MM.1S (cell line): ENCODE measurements at regions not wholly inside any gene's neighbourhood (a gene's known extent, or its start where the extent isn't known, plus 50 kb on each side); places are given as distances from the start of the nearest gene placed in this dataset.

Source experiments
- EZH2 ChIP-seq: fragments of 300-600 bp; sonication (generic); optimal IDR thresholded peaks from 2 replicates; pipeline ENCODE3; 2017; ENCODE audit warnings: low read depth, mild to moderate bottlenecking, antibody characterized with exemption, low read length, mixed read lengths
- EZH2phosphoT487 ChIP-seq: fragments of 300-600 bp; sonication (generic); IDR thresholded peaks from 2 replicates; pipeline ENCODE4 v1.6.1; 2018; ENCODE audit warnings: antibody characterized with exemption, low read length
- TF ChIP-seq, protein P1 (sequence below): fragments of 300-600 bp; sonication (generic); IDR thresholded peaks from 2 replicates; pipeline ENCODE4 v1.5.1; 2016; ENCODE audit warnings: antibody characterized with exemption, low read length, mixed read lengths

DNA sequence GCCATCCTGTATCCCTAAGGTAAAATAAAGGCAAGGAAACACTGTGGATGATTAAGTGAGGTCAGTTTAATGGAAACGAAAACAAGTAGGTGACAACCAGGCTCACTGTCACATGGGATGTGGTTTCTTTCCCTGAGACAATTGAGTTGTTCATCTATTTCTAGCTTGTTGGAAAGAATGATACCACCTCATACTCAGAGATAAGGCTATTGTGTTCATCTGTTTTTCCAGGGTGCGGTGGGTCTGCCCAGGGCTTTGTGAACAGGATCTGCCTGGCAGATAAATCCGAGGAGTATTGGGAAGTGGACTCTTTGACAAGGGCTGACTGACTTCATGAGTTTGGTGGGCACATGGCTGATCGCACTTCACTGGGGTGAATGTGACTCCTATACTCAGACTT lies 80.8 kb upstream of the TIAM2 start:
- TF ChIP-seq, protein P1, sequence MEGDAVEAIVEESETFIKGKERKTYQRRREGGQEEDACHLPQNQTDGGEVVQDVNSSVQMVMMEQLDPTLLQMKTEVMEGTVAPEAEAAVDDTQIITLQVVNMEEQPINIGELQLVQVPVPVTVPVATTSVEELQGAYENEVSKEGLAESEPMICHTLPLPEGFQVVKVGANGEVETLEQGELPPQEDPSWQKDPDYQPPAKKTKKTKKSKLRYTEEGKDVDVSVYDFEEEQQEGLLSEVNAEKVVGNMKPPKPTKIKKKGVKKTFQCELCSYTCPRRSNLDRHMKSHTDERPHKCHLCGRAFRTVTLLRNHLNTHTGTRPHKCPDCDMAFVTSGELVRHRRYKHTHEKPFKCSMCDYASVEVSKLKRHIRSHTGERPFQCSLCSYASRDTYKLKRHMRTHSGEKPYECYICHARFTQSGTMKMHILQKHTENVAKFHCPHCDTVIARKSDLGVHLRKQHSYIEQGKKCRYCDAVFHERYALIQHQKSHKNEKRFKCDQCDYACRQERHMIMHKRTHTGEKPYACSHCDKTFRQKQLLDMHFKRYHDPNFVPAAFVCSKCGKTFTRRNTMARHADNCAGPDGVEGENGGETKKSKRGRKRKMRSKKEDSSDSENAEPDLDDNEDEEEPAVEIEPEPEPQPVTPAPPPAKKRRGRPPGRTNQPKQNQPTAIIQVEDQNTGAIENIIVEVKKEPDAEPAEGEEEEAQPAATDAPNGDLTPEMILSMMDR, result no peak
- no peak for TF ChIP-seq EZH2
- no peak for TF ChIP-seq EZH2phosphoT487
